ENCODE measurements at regions not wholly inside any gene's neighbourhood (a gene's known extent, or its start where the extent isn't known, plus 50 kb on each side); places are given as distances from the start of the nearest gene placed in this dataset.

- H3K36me3 Mint-ChIP-seq (ENCODE audit: low read depth): peaks cover 14% of the 10 kb centered on the region
- DNase-seq (ENCODE audit: low spot score): no peak
- no peaks in the 10 kb centered on the region for H4K20me1 ChIP-seq (replicated peaks; ENCODE audit: insufficient read depth)
- H3K27me3 Mint-ChIP-seq (ENCODE audit: insufficient read depth, low read depth, poor library complexity): no peaks in the 10 kb centered on the region
- H3K4me1 Mint-ChIP-seq: no peaks in the 10 kb centered on the region
- peaks cover 7% of the 10 kb centered on the region for H3K36me3 ChIP-seq (ENCODE audit: insufficient read depth)
- H3K4me1 ChIP-seq (ENCODE audit: insufficient read depth): no peaks in the 10 kb centered on the region
- no peaks in the 10 kb centered on the region for H3F3A ChIP-seq (replicated peaks; ENCODE audit: low read depth)
- no peak overlapping the region for H3K27ac ChIP-seq (ENCODE audit: low read depth)
- no peaks in the 10 kb centered on the region for H3K79me2 ChIP-seq (replicated peaks; ENCODE audit: insufficient read depth)
- H3K9me2 ChIP-seq (ENCODE audit: insufficient read depth): no peaks in the 10 kb centered on the region
- H2AFZ ChIP-seq: no peak overlapping the region
- TF ChIP-seq POLR2AphosphoS5 (IDR thresholded peaks at IDR 0.05; ENCODE audit: low read depth): no peak
- no peak for TF ChIP-seq CREB1 (CRISPR knock-in tag; IDR thresholded peaks at IDR 0.05; ENCODE audit: low read depth)
- no peak for TF ChIP-seq STAT1 (IDR thresholded peaks at IDR 0.05; ENCODE audit: unreplicated experiment)
- no peak for TF ChIP-seq NANOG (IDR thresholded peaks at IDR 0.05; ENCODE audit: borderline replicate concordance)
- TF ChIP-seq EZH2 (IDR thresholded peaks at IDR 0.05; ENCODE audit: low read depth, unreplicated experiment): no peak
- TF ChIP-seq ZNF114 (CRISPR knock-in tag; IDR thresholded peaks at IDR 0.05): no peak
- no peak for TF ChIP-seq CTCF (conservative IDR thresholded peaks at IDR 0.05; ENCODE audit: low read depth in 2 of 2)
- no peak for TF ChIP-seq EZH2phosphoT487 (IDR thresholded peaks at IDR 0.05; ENCODE audit: unreplicated experiment)
- no peak for TF ChIP-seq JUNB (IDR thresholded peaks at IDR 0.05; ENCODE audit: unreplicated experiment)
- no peak for TF ChIP-seq REST (IDR thresholded peaks at IDR 0.05; ENCODE audit: unreplicated experiment)
- no peak for TF ChIP-seq ZNF331 (CRISPR knock-in tag; IDR thresholded peaks at IDR 0.05; ENCODE audit: low read depth)
- TF ChIP-seq ZNF462 (CRISPR knock-in tag; IDR thresholded peaks at IDR 0.05): no peak
- TF ChIP-seq ETS1 (IDR thresholded peaks at IDR 0.05): no peak
- H3K4me3 ChIP-seq: no peak overlapping the region
- H3K9me3 Mint-ChIP-seq: peaks cover 28% of the 10 kb centered on the region
- ATAC-seq: no peak
- H3K27ac Mint-ChIP-seq: no peak overlapping the region
- H3K4me3 Mint-ChIP-seq: no peak overlapping the region
- no peak overlapping the region for H3K4me2 ChIP-seq
- no peaks in the 10 kb centered on the region for H3K27me3 ChIP-seq (ENCODE audit: insufficient read depth)
Observed at GRCh38 chr3:59609657-59610348, 560.0 kb upstream of the CFAP20DC start.
